ENCODE measurements at regions not wholly inside any gene's neighbourhood (a gene's known extent, or its start where the extent isn't known, plus 50 kb on each side); places are given as distances from the start of the nearest gene placed in this dataset.

DNA sequence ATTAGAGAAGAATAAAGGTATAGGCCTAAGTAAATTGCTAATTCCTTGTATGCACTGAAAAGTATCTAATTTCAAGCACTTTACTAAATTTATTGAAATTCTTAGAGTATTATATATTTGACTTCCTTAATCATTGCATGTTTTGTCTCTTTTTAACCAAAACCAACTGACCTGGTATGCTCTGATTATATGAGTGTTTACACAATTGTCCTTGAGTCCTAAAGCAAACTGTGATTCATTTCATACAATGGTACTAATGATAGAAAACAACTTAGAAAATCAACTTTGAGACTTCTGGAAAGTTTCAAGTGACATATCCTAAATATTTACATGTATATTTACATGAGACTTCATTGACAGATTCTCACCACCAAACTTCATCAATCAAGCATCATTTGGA lies 1177.1 kb downstream of the ADGRL3 start:
- Mint-ChIP-seq H3K9me3 (ENCODE audit: low read depth) (peaks cover 4% of the 10 kb centered on the region), H3K27ac (no peak overlapping the region), H3K4me3 (no peak overlapping the region), H3K4me1 (ENCODE audit: low read depth) (no peaks in the 10 kb centered on the region), H3K36me3 (no peaks in the 10 kb centered on the region), H3K27me3 (no peaks in the 10 kb centered on the region)

- Mint-ChIP-seq H3K4me1 (ENCODE audit: low read depth) (no peaks in the 10 kb centered on the region), H3K36me3 (no peaks in the 10 kb centered on the region), H3K27ac (no peak overlapping the region), H3K9me3 (ENCODE audit: low read depth) (peaks cover 17% of the 10 kb centered on the region), H3K4me3 (no peak overlapping the region), H3K27me3 (no peaks in the 10 kb centered on the region)
Measured at GRCh38 chr4:62366939-62367338, 1166.8 kb downstream of the ADGRL3 start.

- Mint-ChIP-seq H3K9me3 (ENCODE audit: low read depth) (peaks cover 8% of the 10 kb centered on the region), H3K4me3 (no peak overlapping the region), H3K4me1 (ENCODE audit: low read depth) (no peaks in the 10 kb centered on the region)
Measured at GRCh38 chr4:62360156-62360545, 1160.0 kb downstream of the ADGRL3 start.

GRCh38 chr4:62359441-62360155 lies 1159.5 kb downstream of the ADGRL3 start:
- H3K4me1 Mint-ChIP-seq (ENCODE audit: low read depth): no peaks in the 10 kb centered on the region

More at GRCh38 chr4:62360156-62360545, 1160.0 kb downstream of the ADGRL3 start:
- no peaks in the 10 kb centered on the region for H3K27me3 Mint-ChIP-seq
- no peak overlapping the region for H3K27ac Mint-ChIP-seq
- H3K36me3 Mint-ChIP-seq: no peaks in the 10 kb centered on the region

GRCh38 chr4:62344915-62345314 lies 1144.8 kb downstream of the ADGRL3 start:
- H3K4me1 Mint-ChIP-seq (ENCODE audit: low read depth): no peaks in the 10 kb centered on the region
- H3K27ac Mint-ChIP-seq: no peak overlapping the region
- peaks cover 19% of the 10 kb centered on the region for H3K9me3 Mint-ChIP-seq (ENCODE audit: low read depth)
- no peak overlapping the region for H3K4me3 Mint-ChIP-seq
- H3K36me3 Mint-ChIP-seq: no peaks in the 10 kb centered on the region
- H3K27me3 Mint-ChIP-seq: no peaks in the 10 kb centered on the region

More at GRCh38 chr4:62359441-62360155, 1159.5 kb downstream of the ADGRL3 start:
- Mint-ChIP-seq H3K27ac (no peak overlapping the region), H3K36me3 (no peaks in the 10 kb centered on the region), H3K27me3 (no peaks in the 10 kb centered on the region), H3K4me3 (no peak overlapping the region), H3K9me3 (ENCODE audit: low read depth) (peaks cover 3% of the 10 kb centered on the region)

GRCh38 chr4:62344474-62344873 lies 1144.3 kb downstream of the ADGRL3 start:
- H3K36me3 Mint-ChIP-seq: no peaks in the 10 kb centered on the region

GRCh38 chr4:62342346-62342745 lies 1142.2 kb downstream of the ADGRL3 start:
- peaks cover 21% of the 10 kb centered on the region for H3K9me3 Mint-ChIP-seq (ENCODE audit: low read depth)
- H3K27ac Mint-ChIP-seq: no peak overlapping the region
- H3K27me3 Mint-ChIP-seq: no peaks in the 10 kb centered on the region

More at GRCh38 chr4:62344474-62344873, 1144.3 kb downstream of the ADGRL3 start:
- Mint-ChIP-seq H3K9me3 (ENCODE audit: low read depth) (peaks cover 21% of the 10 kb centered on the region), H3K27me3 (no peaks in the 10 kb centered on the region), H3K4me1 (ENCODE audit: low read depth) (no peaks in the 10 kb centered on the region), H3K27ac (no peak overlapping the region), H3K4me3 (no peak overlapping the region)

GRCh38 chr4:62328526-62328925 lies 1128.4 kb downstream of the ADGRL3 start:
- H3K9me3 Mint-ChIP-seq (ENCODE audit: low read depth): peaks cover 11% of the 10 kb centered on the region
- H3K36me3 Mint-ChIP-seq: no peaks in the 10 kb centered on the region
- no peaks in the 10 kb centered on the region for H3K27me3 Mint-ChIP-seq
- no peaks in the 10 kb centered on the region for H3K4me1 Mint-ChIP-seq (ENCODE audit: low read depth)
- H3K27ac Mint-ChIP-seq: no peak overlapping the region
- no peak overlapping the region for H3K4me3 Mint-ChIP-seq

More at GRCh38 chr4:62342346-62342745, 1142.2 kb downstream of the ADGRL3 start:
- Mint-ChIP-seq H3K4me3 (no peak overlapping the region), H3K4me1 (ENCODE audit: low read depth) (no peaks in the 10 kb centered on the region), H3K36me3 (no peaks in the 10 kb centered on the region)

DNA sequence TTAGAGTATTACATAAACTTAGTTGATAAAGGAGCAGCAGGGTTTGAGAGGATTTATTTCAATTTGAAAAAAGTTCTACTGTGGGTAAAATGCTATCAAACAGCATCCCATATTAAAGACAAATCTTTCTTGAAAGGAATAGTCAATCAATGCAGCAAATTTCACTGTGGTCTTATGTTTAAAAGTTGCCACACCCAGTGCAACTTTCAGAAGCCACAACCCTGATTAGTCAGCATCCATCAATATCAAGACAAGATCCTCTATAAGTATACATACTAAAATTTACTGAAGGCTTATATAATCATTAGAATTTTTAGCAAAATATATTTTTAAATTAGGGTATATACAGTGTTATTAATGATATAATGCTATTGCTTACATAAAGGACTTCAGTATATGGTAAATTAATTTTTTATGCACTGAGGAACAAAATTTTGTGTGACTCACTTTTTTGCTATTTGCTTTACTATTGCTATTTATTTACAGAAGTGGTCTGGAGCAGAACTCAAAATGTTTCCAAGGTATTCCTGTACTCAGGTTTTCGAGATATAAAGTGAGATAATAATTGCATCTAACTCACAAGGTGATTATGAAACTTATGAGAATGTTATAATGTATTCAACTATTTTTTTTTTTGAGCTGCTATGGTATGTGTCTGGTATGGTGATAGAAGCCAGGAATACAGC lies 1127.6 kb downstream of the ADGRL3 start:
- no peaks in the 10 kb centered on the region for H3K27me3 Mint-ChIP-seq
- no peak overlapping the region for H3K27ac Mint-ChIP-seq
- no peak overlapping the region for H3K4me3 Mint-ChIP-seq
- peaks cover 13% of the 10 kb centered on the region for H3K9me3 Mint-ChIP-seq (ENCODE audit: low read depth)
- no peaks in the 10 kb centered on the region for H3K36me3 Mint-ChIP-seq
- no peaks in the 10 kb centered on the region for H3K4me1 Mint-ChIP-seq (ENCODE audit: low read depth)

- Mint-ChIP-seq H3K9me3 (ENCODE audit: low read depth) (peaks cover 13% of the 10 kb centered on the region), H3K4me3 (no peak overlapping the region), H3K4me1 (ENCODE audit: low read depth) (no peaks in the 10 kb centered on the region), H3K36me3 (no peaks in the 10 kb centered on the region), H3K27me3 (no peaks in the 10 kb centered on the region), H3K27ac (no peak overlapping the region)
Measured at GRCh38 chr4:62324215-62324614, 1124.1 kb downstream of the ADGRL3 start.

GRCh38 chr4:62320612-62321011 lies 1120.5 kb downstream of the ADGRL3 start:
- H3K4me3 Mint-ChIP-seq: no peak overlapping the region
- no peaks in the 10 kb centered on the region for H3K4me1 Mint-ChIP-seq (ENCODE audit: low read depth)
- peaks cover 14% of the 10 kb centered on the region for H3K9me3 Mint-ChIP-seq (ENCODE audit: low read depth)
- H3K36me3 Mint-ChIP-seq: no peaks in the 10 kb centered on the region
- H3K27me3 Mint-ChIP-seq: no peaks in the 10 kb centered on the region
- no peak overlapping the region for H3K27ac Mint-ChIP-seq

- Mint-ChIP-seq H3K27me3 (no peaks in the 10 kb centered on the region), H3K9me3 (ENCODE audit: low read depth) (peaks cover 12% of the 10 kb centered on the region), H3K27ac (no peak overlapping the region), H3K4me3 (no peak overlapping the region), H3K36me3 (no peaks in the 10 kb centered on the region), H3K4me1 (ENCODE audit: low read depth) (no peaks in the 10 kb centered on the region)
Measured at GRCh38 chr4:62302710-62303109, 1102.6 kb downstream of the ADGRL3 start.

- Mint-ChIP-seq H3K9me3 (ENCODE audit: low read depth) (peaks cover 14% of the 10 kb centered on the region), H3K36me3 (no peaks in the 10 kb centered on the region), H3K4me1 (ENCODE audit: low read depth) (no peaks in the 10 kb centered on the region), H3K27ac (no peak overlapping the region), H3K27me3 (no peaks in the 10 kb centered on the region), H3K4me3 (no peak overlapping the region)
Measured at GRCh38 chr4:62301500-62301899, 1101.4 kb downstream of the ADGRL3 start.

DNA sequence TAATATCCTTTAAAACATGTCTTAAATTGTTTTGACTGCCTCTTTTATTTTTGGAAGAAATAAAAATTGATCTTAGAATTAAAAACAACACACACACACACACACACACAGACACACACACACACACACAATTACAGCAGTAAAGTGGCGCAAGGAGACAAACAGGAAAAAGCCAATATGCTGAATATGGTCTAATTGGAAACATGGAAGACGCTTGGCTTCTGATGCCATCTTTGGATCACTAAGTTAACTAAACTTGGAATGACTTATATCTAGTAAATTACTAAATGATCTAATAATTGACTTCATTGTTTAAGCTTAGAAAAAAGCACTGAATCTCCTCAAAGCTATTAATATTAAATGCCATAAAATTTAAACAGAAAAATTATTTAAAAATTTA lies 1093.4 kb downstream of the ADGRL3 start:
- Mint-ChIP-seq H3K4me1 (ENCODE audit: low read depth) (no peaks in the 10 kb centered on the region), H3K4me3 (no peak overlapping the region), H3K27me3 (no peaks in the 10 kb centered on the region), H3K9me3 (ENCODE audit: low read depth) (peaks cover 10% of the 10 kb centered on the region), H3K36me3 (no peaks in the 10 kb centered on the region), H3K27ac (no peak overlapping the region)

- H3K36me3 Mint-ChIP-seq: no peaks in the 10 kb centered on the region
- H3K27ac Mint-ChIP-seq: no peak overlapping the region
- peaks cover 10% of the 10 kb centered on the region for H3K9me3 Mint-ChIP-seq (ENCODE audit: low read depth)
- no peak overlapping the region for H3K4me3 Mint-ChIP-seq
- H3K27me3 Mint-ChIP-seq: no peaks in the 10 kb centered on the region
- no peaks in the 10 kb centered on the region for H3K4me1 Mint-ChIP-seq (ENCODE audit: low read depth)
Measured at GRCh38 chr4:62292911-62293310, 1092.8 kb downstream of the ADGRL3 start.

Measured in activated naive CD8-positive, alpha-beta T cell (primary cell).